ENCODE measurements at regions not wholly inside any gene's neighbourhood (a gene's known extent, or its start where the extent isn't known, plus 50 kb on each side); places are given as distances from the start of the nearest gene placed in this dataset.

- no peak for DNase-seq (ENCODE audit: low read depth)
- no peak overlapping the region for H3K4me3 ChIP-seq (ENCODE audit: low read depth, low read length)
- no peak for TF ChIP-seq CTCF (IDR thresholded peaks at IDR 0.05; ENCODE audit: low read depth, low read length, missing control alignments)
- in situ Hi-C loops (cut with HindIII; ENCODE audit: low sequenced_read_pairs) = no loop called here
Measured at GRCh38 chr10:60488111-60488669, 98.5 kb upstream of the ANK3 start.

GRCh38 chr10:60487543-60487942 lies 97.9 kb upstream of the ANK3 start:
- no peak for TF ChIP-seq CTCF (IDR thresholded peaks at IDR 0.05; ENCODE audit: low read depth, low read length, missing control alignments)
- no peak overlapping the region for H3K4me3 ChIP-seq (ENCODE audit: low read depth, low read length)
- no peak for DNase-seq (ENCODE audit: low read depth)
- in situ Hi-C loops (cut with HindIII; ENCODE audit: low sequenced_read_pairs) = no loop called here

GRCh38 chr10:60485025-60485424 lies 95.3 kb upstream of the ANK3 start:
- no peak for DNase-seq (ENCODE audit: low read depth)
- TF ChIP-seq CTCF (IDR thresholded peaks at IDR 0.05; ENCODE audit: low read depth, low read length, missing control alignments) = no peak
- no peak overlapping the region for H3K4me3 ChIP-seq (ENCODE audit: low read depth, low read length)
- in situ Hi-C loops (cut with HindIII; ENCODE audit: low sequenced_read_pairs) = no loop called here

GRCh38 chr10:60480865-60481563 lies 91.3 kb upstream of the ANK3 start:
- no peak overlapping the region for H3K4me3 ChIP-seq (ENCODE audit: low read depth, low read length)
- peak; percentile 71 for DNase-seq (ENCODE audit: low read depth)
- in situ Hi-C loops (cut with HindIII; ENCODE audit: low sequenced_read_pairs) = no loop called here
- TF ChIP-seq CTCF (IDR thresholded peaks at IDR 0.05; ENCODE audit: low read depth, low read length, missing control alignments) = no peak

GRCh38 chr10:60479305-60480020 lies 89.8 kb upstream of the ANK3 start:
- no peak overlapping the region for H3K4me3 ChIP-seq (ENCODE audit: low read depth, low read length)
- no peak for DNase-seq (ENCODE audit: low read depth)
- TF ChIP-seq CTCF (IDR thresholded peaks at IDR 0.05; ENCODE audit: low read depth, low read length, missing control alignments) = no peak
- in situ Hi-C loops (cut with HindIII; ENCODE audit: low sequenced_read_pairs) = no loop called here

GRCh38 chr10:60476451-60476850 lies 86.8 kb upstream of the ANK3 start:
- DNase-seq (ENCODE audit: low read depth) = no peak
- in situ Hi-C loops (cut with HindIII; ENCODE audit: low sequenced_read_pairs) = no loop called here
- H3K4me3 ChIP-seq (ENCODE audit: low read depth, low read length) = no peak overlapping the region
- TF ChIP-seq CTCF (IDR thresholded peaks at IDR 0.05; ENCODE audit: low read depth, low read length, missing control alignments) = no peak

All from astrocyte of the cerebellum (primary cell).